Ectodermal cell (in vitro differentiated cells): ENCODE measurements at regions not wholly inside any gene's neighbourhood (a gene's known extent, or its start where the extent isn't known, plus 50 kb on each side); places are given as distances from the start of the nearest gene placed in this dataset.

ENCODE experiments used
- H3K27ac ChIP-seq: 2 replicates; pipeline ENCODE4 v1.7.0; 2013; ENCODE audit warnings: mild to moderate bottlenecking, low read depth, low read length; ENCODE audit not compliant: insufficient read depth, poor library complexity, severe bottlenecking
- H3K27me3 ChIP-seq: 2 replicates; pipeline ENCODE4 v1.7.0; 2013; ENCODE audit warnings: mild to moderate bottlenecking, low read length; ENCODE audit not compliant: insufficient read depth, control insufficient read depth, poor library complexity, severe bottlenecking
- H3K36me3 ChIP-seq: one replicate; pipeline ENCODE4 v1.7.0; 2013; ENCODE audit warnings: low read length; ENCODE audit not compliant: control insufficient read depth, insufficient read depth
- H3K4me1 ChIP-seq: one replicate; pipeline ENCODE4 v1.7.0; 2013; ENCODE audit warnings: low read length; ENCODE audit not compliant: control insufficient read depth, insufficient read depth
- H3K4me3 ChIP-seq: 2 replicates; pipeline ENCODE4 v1.7.0; 2013; ENCODE audit warnings: low read depth, low read length, control low read depth; ENCODE audit not compliant: insufficient read depth
- H3K9me3 ChIP-seq: 2 replicates; pipeline ENCODE4 v1.7.0; 2013; ENCODE audit warnings: mild to moderate bottlenecking, low read length, moderate library complexity; ENCODE audit not compliant: control insufficient read depth
- WGBS, 2 experiments: methylation state at CpG; one replicate each; pipeline ENCODE4 v1.1.7; 2013; ENCODE audit warnings: missing lambda C conversion rate in 2 of 2; 5-methylcytosine and 5-hydroxymethylcytosine counted together

GRCh38 chr15:31161951-31162350 lies 60.4 kb upstream of the TRPM1 start:
- 91 to 94% methylated on average over 7 of the region's 7 CpGs for WGBS, 2 experiments
- Histone ChIP-seq H3K4me1 (peaks cover 3% of the 10 kb centered on the region), H3K36me3 (no peaks in the 10 kb centered on the region), H3K9me3 (no peaks in the 10 kb centered on the region), H3K27me3 (no peaks in the 10 kb centered on the region), H3K27ac (no peak overlapping the region), H3K4me3 (no peak overlapping the region)

GRCh38 chr15:31162721-31163510 lies 61.4 kb upstream of the TRPM1 start:
- Histone ChIP-seq H3K4me3 (no peak overlapping the region), H3K27ac (no peak overlapping the region), H3K9me3 (no peaks in the 10 kb centered on the region), H3K27me3 (no peaks in the 10 kb centered on the region), H3K36me3 (no peaks in the 10 kb centered on the region), H3K4me1 (peaks cover 3% of the 10 kb centered on the region)
- WGBS, 2 experiments, result 92 to 94% methylated on average over 16 of the region's 16 CpGs

- Histone ChIP-seq H3K4me3 (no peak overlapping the region), H3K9me3 (no peaks in the 10 kb centered on the region), H3K27me3 (no peaks in the 10 kb centered on the region), H3K27ac (no peak overlapping the region), H3K36me3 (no peaks in the 10 kb centered on the region), H3K4me1 (peaks cover under 1% of the 10 kb centered on the region)
- 81% methylated on average over 6 of the region's 6 CpGs for WGBS, 2 experiments
These were observed 62.4 kb upstream of the TRPM1 start for GRCh38 chr15:31163769-31164572.

- Histone ChIP-seq H3K27ac (no peak overlapping the region), H3K27me3 (no peaks in the 10 kb centered on the region), H3K4me1 (no peaks in the 10 kb centered on the region), H3K4me3 (no peak overlapping the region), H3K36me3 (no peaks in the 10 kb centered on the region), H3K9me3 (no peaks in the 10 kb centered on the region)
- WGBS, 2 experiments, result 100% methylated on average over 1 of the region's 1 CpG
These were observed 63.0 kb upstream of the TRPM1 start for GRCh38 chr15:31164573-31164912.

GRCh38 chr15:31169558-31169957 lies 68.0 kb upstream of the TRPM1 start:
- H3K4me3 ChIP-seq, result no peak overlapping the region
- no peaks in the 10 kb centered on the region for H3K4me1 ChIP-seq
- H3K27me3 ChIP-seq, result no peaks in the 10 kb centered on the region
- H3K9me3 ChIP-seq, result no peaks in the 10 kb centered on the region
- no peaks in the 10 kb centered on the region for H3K36me3 ChIP-seq
- WGBS, 2 experiments, result 94 to 96% methylated on average over 7 of the region's 7 CpGs
- H3K27ac ChIP-seq, result no peak overlapping the region

GRCh38 chr15:31171731-31172130 lies 70.2 kb upstream of the TRPM1 start:
- no peaks in the 10 kb centered on the region for H3K4me1 ChIP-seq
- 92 to 94% methylated on average over 8 of the region's 8 CpGs for WGBS, 2 experiments
- H3K36me3 ChIP-seq, result no peaks in the 10 kb centered on the region
- no peaks in the 10 kb centered on the region for H3K27me3 ChIP-seq
- no peak overlapping the region for H3K27ac ChIP-seq
- no peaks in the 10 kb centered on the region for H3K9me3 ChIP-seq
- H3K4me3 ChIP-seq, result no peak overlapping the region

- no peak overlapping the region for H3K4me3 ChIP-seq
These were observed 71.1 kb upstream of the TRPM1 start for GRCh38 chr15:31172606-31173005.

GRCh38 chr15:31173790-31174450 lies 72.4 kb upstream of the TRPM1 start:
- Histone ChIP-seq H3K9me3 (no peaks in the 10 kb centered on the region), H3K27ac (no peak overlapping the region), H3K36me3 (no peaks in the 10 kb centered on the region), H3K4me1 (no peaks in the 10 kb centered on the region), H3K4me3 (no peak overlapping the region), H3K27me3 (no peaks in the 10 kb centered on the region)
- WGBS, 2 experiments, result 91 to 96% methylated on average over 2 of the region's 2 CpGs

More at GRCh38 chr15:31172606-31173005, 71.1 kb upstream of the TRPM1 start:
- Histone ChIP-seq H3K9me3 (no peaks in the 10 kb centered on the region), H3K4me1 (no peaks in the 10 kb centered on the region), H3K27ac (no peak overlapping the region), H3K27me3 (no peaks in the 10 kb centered on the region), H3K36me3 (no peaks in the 10 kb centered on the region)
- 95 to 96% methylated on average over 6 of the region's 6 CpGs for WGBS, 2 experiments

GRCh38 chr15:31175484-31175883 lies 74.0 kb upstream of the TRPM1 start:
- Histone ChIP-seq H3K36me3 (no peaks in the 10 kb centered on the region), H3K4me3 (no peak overlapping the region), H3K4me1 (no peaks in the 10 kb centered on the region), H3K27ac (no peak overlapping the region), H3K9me3 (no peaks in the 10 kb centered on the region), H3K27me3 (no peaks in the 10 kb centered on the region)
- WGBS, 2 experiments, result 95 to 98% methylated on average over 9 of the region's 9 CpGs

GRCh38 chr15:31177951-31178350 lies 76.4 kb upstream of the TRPM1 start:
- no peaks in the 10 kb centered on the region for H3K27me3 ChIP-seq
- 59 to 63% methylated on average over 5 of the region's 5 CpGs for WGBS, 2 experiments
- H3K4me1 ChIP-seq, result no peaks in the 10 kb centered on the region
- no peaks in the 10 kb centered on the region for H3K36me3 ChIP-seq
- no peak overlapping the region for H3K27ac ChIP-seq
- H3K4me3 ChIP-seq, result no peak overlapping the region
- no peaks in the 10 kb centered on the region for H3K9me3 ChIP-seq
